GM21447 (cell line): ENCODE measurements at regions not wholly inside any gene's neighbourhood (a gene's known extent, or its start where the extent isn't known, plus 50 kb on each side); places are given as distances from the start of the nearest gene placed in this dataset.

Experiments
- ATAC-seq: cut with Tn5 transposase; IDR thresholded peaks from one replicate; pipeline ENCODE4 v1.9.1; 2021; ENCODE audit not compliant: unreplicated experiment

DNA sequence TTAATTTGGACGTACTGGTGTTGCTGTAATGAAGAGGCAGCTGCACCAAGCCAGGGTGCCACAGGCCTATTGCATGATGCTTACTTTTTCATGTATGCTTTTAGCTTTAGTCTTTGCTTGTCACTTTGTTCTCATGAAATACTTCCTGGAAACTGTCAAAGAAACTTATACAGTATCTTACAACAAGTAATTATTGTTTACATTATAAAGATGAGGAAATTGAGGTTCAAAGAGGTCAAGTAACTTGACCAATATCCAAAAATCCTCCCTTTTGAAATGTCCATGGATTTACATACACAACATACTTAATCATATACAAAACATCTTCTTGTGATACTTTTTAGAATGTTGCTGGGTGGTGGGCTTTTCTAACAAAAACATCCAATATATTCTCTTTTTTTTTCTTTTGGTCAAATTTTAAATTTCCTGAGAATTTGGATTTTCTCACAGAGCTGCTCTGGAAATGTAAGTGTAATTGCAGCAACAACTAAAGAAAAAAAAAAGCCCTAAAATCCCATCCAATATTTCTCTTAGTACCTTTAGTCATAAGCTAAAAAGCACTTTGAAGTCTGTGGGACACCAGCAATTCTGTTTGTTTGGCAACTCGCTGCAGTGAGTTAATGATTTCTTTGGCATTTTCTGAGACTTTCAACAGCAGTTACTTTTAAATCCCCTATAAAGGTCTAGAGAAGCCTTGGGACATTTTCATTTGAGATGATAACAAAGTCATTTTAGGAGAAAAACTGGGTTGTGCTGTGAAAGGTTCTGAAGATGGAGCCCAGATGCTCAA, 500.6 kb upstream of the IGFBP3 start:
- no peak for ATAC-seq

DNA sequence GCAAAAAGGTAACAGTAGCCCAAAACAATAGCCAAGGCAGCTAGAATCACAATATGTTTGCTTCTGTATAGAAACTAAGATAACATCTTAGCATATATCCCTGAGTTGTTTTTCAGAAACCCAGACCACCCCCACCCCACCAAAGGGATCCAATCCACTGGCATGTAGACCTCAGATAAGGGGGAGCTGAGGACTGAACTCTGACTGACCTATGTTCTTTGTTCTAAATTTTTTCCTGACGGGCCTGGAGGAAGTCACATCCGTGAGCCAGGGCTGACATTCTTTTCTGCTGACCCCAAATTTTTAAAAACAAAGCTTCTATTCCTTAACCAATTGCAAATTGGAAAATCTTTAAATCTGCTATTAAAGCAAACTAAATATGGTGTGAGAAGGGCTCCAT, 493.9 kb upstream of the IGFBP3 start:
- ATAC-seq: no peak

GRCh38 chr7:46411236-46411635, 490.2 kb upstream of the IGFBP3 start:
- ATAC-seq: no peak

DNA sequence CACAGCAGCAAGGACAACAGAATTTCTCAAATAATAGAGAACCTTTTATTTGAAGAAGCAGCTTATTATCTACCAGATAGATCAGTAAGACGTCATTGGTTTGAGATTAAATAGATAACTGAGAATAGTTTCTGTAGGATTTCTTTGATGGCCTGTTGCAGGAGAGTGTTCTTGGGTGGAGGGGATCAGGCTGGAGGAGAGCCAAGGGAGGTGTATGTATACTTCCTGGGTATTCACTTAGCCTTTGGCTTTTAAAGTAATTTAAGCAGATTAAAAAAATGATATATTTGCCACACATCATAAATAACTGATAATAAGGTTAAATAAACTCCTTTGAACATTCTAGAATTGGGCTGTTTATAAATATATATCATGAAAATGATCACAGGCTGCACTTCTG, 486.1 kb upstream of the IGFBP3 start:
- ATAC-seq: no peak

- no peak for ATAC-seq
Measured at GRCh38 chr7:46397591-46397990, 476.5 kb upstream of the IGFBP3 start.

GRCh38 chr7:46396481-46396880, 475.4 kb upstream of the IGFBP3 start:
- no peak for ATAC-seq

DNA sequence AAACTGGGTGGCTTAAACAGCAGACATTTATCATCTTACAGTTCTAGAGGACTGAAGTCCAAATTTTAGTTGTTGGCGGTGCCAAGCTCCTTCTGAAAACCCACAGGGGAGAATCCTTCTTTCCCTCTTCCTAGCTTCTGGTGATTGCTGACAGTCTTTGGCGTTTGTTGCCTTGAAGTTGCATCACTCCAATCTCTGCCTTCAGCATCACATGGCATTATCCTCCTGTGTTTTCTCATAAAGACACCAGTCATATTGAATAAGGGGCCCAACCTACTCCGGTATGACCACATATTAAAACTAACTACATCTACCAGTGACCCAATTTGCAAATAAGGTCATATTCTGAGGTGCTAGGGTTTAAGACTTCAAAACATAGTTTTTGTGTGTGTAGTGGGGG, 472.1 kb upstream of the IGFBP3 start:
- no peak for ATAC-seq

DNA sequence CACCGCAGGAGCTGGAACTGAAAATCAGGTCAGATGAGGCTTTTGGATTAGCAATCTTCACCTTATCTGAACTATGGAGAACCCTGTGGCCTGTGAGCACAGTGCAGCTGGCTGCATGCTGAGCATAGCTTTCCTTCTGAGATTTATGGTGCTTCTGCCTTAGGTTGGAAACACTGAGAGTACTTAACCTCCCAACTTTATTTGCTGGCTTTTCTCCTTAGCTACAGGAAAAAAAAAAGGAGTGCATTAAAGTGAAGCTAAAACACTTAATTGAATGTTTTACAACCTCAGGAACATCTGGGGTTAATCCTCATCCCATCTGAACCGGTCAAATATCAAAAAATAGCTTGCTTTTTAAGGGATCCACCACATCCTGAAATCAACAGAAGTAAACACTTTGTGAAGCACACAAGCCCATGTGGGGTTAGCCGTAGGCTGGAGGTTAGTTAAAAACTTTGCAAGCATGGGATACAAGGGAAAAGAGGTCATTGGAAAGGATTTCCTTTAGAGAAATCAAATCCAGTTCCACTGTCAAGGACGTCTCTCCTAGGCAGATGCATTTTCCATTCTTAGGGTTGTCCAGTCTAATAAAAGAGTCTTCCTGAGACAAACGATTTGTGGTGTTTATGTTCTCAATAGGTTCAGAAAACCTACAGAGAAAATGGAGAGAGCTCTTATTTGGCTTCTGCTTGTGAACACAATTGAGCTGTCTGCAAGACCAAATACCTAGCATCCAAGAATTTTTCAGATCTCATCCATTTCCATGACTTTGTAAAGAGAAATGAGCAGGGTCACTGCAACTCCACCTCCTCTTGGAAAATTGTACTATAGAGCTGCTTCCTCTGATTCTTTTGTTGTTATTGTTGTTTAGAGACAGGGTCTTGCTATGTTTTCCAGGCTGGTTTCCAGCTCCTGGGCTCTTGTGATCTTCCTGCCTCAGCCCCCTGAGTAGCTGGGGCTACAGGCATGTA, 470.4 kb upstream of the IGFBP3 start:
- ATAC-seq: no peak

DNA sequence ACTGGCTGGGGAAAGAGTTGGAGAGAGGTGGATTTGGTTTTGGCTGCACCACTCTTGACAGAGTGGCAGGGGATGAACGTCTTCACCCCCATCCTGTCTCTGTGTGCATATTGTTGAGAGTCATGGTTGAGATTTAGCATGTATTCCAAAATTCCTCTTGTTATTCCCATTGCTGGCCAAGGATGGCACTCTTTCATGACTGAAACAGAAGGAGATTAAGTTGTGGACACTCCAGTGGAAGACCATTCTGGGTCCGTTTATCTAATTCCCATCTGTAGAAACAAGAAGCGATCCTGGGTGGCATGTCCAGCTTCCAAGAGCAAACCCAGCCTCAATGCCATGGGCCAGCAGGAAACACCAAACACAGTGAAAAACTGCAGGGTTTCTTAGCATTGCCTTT, 469.0 kb upstream of the IGFBP3 start:
- no peak for ATAC-seq

DNA sequence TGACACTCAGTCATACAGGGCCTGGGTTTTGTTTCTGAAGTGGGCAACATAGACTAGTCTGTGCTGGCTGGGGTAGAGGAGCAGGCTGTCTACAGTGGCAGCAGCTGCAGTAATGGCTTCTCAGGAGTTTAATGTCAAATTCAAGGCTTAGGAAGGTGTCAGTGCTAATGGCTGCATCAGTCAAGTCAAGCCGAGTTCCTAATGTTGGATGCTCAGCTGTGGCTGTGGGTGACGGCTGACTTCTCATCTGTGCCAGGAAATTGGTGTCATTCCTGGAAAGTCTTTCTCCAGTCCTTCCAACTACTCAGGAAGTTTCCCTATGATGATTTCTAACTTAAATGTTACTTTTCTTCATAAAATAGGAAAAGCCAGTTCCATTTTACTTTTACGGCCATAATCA, 468.1 kb upstream of the IGFBP3 start:
- ATAC-seq: no peak

DNA sequence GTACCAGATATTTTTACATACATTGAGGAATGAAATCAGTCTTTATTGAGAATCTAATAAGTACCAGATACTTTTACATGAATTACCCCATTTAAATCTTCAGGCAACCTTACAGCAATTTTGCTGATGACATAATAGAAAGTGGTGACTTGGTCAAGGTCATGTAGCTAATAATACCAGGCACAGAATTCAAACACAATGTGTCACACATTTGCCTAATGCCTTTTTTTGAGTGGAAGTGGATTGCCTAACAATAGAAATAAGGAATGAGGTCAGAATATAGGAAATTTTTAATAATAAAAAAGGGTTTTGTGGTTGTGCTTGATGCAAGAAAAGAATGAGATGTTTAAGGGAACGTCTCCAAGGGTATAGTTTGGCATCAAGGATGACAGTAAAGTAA, 466.6 kb upstream of the IGFBP3 start:
- ATAC-seq: no peak

DNA sequence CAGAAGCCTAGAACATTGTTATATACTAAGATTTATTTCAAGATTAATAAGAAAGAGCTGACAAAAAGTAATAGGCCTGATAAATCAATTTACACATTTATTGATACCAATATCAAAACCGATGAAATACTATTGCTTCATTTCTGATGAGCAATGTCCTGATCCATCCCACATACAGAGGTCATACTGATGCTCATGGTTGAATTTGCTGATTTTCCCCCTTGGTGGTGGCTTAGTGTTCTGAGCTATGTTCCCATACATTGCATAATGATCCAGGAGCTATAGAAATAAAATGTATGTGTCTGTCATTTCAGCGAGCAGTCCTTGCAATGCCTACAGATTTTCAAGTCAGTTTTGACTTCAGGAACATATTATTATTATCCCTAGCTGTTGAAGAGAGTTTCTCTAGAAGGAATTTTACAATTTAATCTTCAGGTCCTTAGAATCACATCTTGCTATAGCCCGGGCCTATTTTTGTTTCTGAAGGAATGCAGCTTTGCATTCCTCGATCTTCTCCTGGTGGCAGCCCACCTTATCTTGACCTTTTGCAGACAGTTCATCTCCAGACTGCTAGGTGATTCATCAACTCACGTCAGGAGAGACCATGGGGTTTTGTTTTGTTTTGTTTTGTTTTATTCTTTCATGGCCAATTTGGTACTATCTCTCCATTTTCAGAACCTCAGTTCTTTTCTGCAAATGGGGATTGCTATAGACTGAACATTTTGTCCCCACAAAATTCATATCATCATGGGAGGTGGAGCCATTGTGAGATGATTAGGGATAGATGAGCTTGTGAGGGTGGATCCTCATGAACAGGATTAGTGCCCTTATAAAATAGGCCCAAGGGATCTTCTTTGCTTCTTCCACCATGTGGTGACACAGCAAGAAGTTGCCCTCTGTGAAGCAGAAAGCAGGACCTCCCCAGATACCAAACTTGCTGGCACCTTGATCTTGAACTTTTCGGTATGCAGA, 465.6 kb upstream of the IGFBP3 start:
- ATAC-seq: no peak

DNA sequence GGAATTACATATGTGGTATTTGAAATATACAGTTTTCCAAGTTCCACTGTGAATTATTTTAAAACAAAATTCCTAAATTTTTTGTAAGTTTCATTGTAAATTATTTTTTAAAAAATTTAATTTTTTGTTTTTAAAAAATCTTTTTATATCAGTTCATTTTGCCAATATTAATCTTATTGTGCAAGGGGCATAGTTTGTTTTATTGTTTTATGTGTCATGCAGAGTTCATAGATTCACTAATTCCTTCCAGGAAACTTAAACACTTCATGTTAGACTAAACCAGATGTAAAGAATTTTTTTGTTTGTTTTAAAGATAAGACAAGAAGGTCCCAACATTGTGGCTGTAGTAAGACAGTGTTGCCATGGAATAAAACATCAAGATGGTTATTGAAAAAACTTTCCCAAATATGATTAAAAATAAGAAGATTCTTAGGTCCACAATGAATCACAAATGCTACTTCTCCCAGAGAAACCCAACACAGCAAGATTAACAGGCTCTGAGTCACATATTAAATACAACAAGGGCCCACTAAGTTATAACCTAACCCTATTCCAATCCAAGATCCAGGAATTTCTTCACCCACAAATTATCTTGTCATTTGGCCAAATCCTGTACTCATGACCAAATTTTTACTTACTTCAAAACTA, 464.7 kb upstream of the IGFBP3 start:
- ATAC-seq: no peak

DNA sequence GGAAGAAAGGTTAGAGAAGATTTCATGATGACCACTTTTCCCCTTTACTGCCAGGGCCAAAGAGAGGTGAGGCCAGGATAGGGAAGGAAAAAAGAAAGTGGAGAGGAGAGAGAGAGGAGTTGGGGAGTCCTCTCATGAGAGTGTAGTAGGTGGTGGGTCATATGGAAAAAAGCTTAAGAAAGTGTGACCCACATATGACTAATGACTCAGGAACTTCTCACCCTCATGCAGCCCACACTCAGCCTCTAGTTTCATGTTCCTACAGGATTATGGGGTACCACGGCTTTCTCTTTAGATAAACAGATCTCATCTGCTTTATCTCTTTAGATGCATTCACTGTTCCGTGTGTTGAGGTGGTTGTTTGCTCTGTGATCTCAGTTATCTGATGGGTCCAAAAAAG, 462.5 kb upstream of the IGFBP3 start:
- no peak for ATAC-seq

DNA sequence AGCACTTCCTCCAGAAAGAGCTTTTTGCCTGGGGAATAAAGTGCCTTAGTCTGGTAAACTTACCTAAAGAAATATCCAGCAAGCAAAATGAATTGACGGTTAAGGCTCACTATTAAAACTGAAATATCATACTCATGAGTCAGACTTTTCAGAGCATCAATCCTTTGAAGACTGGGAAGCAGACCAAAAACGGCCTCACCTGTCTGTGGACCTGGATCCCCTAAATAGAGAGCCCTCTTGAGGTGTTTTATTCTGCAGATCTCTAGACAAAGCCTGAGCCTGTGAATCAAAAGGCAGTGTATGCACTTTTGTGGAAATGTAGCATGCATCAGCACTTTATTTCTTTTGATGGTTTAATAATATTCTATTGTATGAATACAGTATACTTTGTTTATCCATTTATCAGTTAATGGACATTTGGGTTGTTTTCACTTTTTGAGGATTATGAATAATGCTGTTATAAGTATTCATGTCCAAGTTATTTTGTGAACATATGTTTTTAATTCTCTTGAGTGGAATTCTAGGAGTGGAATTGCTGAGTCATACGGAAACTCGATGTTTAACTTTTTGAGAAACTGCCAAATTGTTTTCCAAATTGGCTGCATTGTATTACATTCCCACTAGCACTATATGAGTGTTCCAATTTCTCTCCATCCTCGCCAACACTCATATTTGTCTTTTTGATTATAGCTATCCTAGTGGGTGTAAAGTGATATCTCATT, 449.0 kb upstream of the IGFBP3 start:
- ATAC-seq: no peak

- no peak for ATAC-seq
Measured at GRCh38 chr7:46368871-46369270, 447.8 kb upstream of the IGFBP3 start.

- ATAC-seq: no peak
Measured at GRCh38 chr7:46366526-46366925, 445.5 kb upstream of the IGFBP3 start.

- no peak for ATAC-seq
Measured at GRCh38 chr7:46363688-46364087, 442.6 kb upstream of the IGFBP3 start.

GRCh38 chr7:46360811-46361210, 439.7 kb upstream of the IGFBP3 start:
- no peak for ATAC-seq

DNA sequence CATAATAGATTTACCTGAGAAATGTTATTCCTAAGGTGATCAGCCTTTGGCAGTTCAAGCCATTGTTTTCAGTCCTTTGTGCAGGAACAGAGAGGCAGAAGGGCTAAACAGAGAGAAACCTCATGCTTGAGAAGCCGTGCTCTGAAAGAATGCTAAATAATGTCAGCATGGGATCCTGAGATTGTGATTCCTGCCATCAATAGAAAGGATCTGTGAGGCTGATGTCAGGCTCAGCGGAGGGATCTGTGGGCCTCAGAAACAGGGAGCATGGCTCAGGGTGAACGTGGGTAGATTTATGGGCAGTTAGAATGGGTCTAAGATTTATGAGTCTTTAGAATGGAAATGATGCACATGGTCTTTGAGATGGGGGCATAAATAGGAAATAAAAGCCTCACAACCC, 439.2 kb upstream of the IGFBP3 start:
- ATAC-seq: no peak
